NB4 (cell line): ENCODE measurements at regions not wholly inside any gene's neighbourhood (a gene's known extent, or its start where the extent isn't known, plus 50 kb on each side); places are given as distances from the start of the nearest gene placed in this dataset.

ENCODE experiments used
- DNase-seq: peaks from one replicate; pipeline ENCODE4 v3.0.0; 2010; ENCODE audit warnings: low read depth
- H3K4me3 ChIP-seq: one replicate; pipeline ENCODE4 v1.5.1; 2011; ENCODE audit warnings: mild to moderate bottlenecking, low read depth, low read length, moderate library complexity
- CTCF ChIP-seq: IDR thresholded peaks from one replicate; pipeline ENCODE4 v1.5.1; 2012; ENCODE audit warnings: low read depth, low read length
- MAX ChIP-seq: IDR thresholded peaks from 2 replicates; pipeline ENCODE4 v1.6.1; 2011; ENCODE audit warnings: low read depth, low read length
- MYC ChIP-seq: IDR thresholded peaks from 2 replicates; pipeline ENCODE4 v1.6.1; 2011; ENCODE audit warnings: low read depth, low read length
- POLR2A ChIP-seq: IDR thresholded peaks from 2 replicates; pipeline ENCODE4 v1.6.1; 2011; ENCODE audit warnings: mild to moderate bottlenecking; ENCODE audit not compliant: insufficient read length; ENCODE audit errors: extremely low read depth

- TF ChIP-seq POLR2A (no peak), MAX (no peak), MYC (no peak), CTCF (no peak)
- DNase-seq = no peak
- no peak overlapping the region for H3K4me3 ChIP-seq
Measured at GRCh38 chr5:60223342-60223741, 329.8 kb upstream of the PDE4D start.

DNA sequence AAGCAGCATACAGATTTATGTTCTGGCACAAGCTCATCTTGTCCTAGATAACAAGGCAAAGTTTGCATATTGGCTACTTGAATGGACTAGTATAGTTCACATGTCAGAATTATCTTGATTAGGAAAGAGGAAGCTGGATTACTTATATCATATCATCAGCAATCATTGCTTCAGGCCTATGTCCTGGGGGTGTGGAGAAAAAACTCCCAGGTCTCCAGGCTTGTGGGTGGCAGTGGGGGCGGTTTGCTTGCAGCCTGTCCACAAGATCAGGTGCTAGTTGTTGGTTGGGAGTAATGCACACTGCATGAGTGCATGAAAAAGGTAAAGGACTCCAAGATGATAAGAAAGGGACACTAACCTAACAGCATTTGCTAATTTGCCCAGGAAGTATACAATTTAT is 326.4 kb upstream of the PDE4D start:
- TF ChIP-seq MAX = no peak
- no peak for TF ChIP-seq MYC
- TF ChIP-seq CTCF = no peak
- TF ChIP-seq POLR2A = no peak
- no peak overlapping the region for H3K4me3 ChIP-seq
- peak; percentile 38 for DNase-seq

DNA sequence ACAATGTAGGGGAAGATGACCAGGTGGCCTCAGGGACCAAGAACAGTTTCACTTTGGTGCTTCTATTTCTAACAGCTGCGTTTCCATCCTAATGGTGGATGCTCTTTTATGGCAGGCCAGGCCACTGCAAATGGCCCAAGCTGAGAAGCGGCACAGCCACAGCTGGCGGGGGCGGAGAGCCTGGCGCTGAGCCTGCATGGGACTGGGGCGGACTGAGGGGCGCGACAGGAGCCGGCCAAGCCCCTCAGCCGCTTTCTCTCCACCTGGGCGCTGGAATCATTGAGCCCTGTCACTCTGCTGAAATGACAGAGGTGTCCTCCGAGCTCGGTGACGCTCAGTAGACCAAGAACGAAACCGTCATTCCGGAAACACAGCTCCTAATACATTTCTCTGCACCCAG is 317.3 kb upstream of the PDE4D start:
- H3K4me3 ChIP-seq = no peak overlapping the region
- TF ChIP-seq MAX (no peak), POLR2A (no peak), MYC (no peak), CTCF (no peak)
- no peak for DNase-seq

- TF ChIP-seq POLR2A (no peak), MYC (no peak), CTCF (no peak), MAX (no peak)
- DNase-seq = no peak
- no peak overlapping the region for H3K4me3 ChIP-seq
Measured at GRCh38 chr5:60209146-60209840, 315.8 kb upstream of the PDE4D start.

DNA sequence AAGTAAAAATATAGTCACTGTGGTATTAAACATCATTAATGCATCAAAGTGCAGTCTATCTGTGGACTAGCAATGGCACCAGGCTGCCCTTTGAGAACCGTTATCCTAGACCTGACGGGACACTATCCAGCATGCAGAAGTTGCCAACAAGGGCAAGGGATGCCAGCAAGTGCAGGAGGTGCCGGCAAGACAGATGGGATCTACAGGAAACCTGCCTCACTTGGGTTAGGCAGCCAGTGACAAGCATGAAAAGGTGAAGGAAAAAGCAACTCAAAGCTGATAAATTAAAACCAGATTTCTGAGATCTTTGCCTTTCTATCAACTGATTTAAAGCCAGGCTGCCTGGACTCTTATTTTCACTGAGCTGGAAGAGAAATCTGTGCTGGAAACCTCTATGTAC is 315.2 kb upstream of the PDE4D start:
- no peak for DNase-seq
- no peak overlapping the region for H3K4me3 ChIP-seq
- TF ChIP-seq POLR2A (no peak), CTCF (no peak), MYC (no peak), MAX (no peak)

- TF ChIP-seq MAX (no peak), POLR2A (no peak), CTCF (no peak), MYC (no peak)
- no peak overlapping the region for H3K4me3 ChIP-seq
- DNase-seq = peak; percentile 42
Measured at GRCh38 chr5:60207040-60207439, 313.5 kb upstream of the PDE4D start.
